Fibroblast of the aortic adventitia (primary cell): ENCODE measurements at regions not wholly inside any gene's neighbourhood (a gene's known extent, or its start where the extent isn't known, plus 50 kb on each side); places are given as distances from the start of the nearest gene placed in this dataset.

Experiments
- DNase-seq: peaks from one replicate; pipeline ENCODE4 v3.0.0-alpha.2; 2010; ENCODE audit warnings: low read depth
- H3K4me3 ChIP-seq: 2 replicates; pipeline ENCODE4 v1.5.1; 2011; ENCODE audit warnings: low read depth, mild to moderate bottlenecking, control low read depth, low read length, moderate library complexity
- TF ChIP-seq, protein P1 (sequence below): IDR thresholded peaks from 2 replicates; pipeline ENCODE4 v1.5.1; 2011; ENCODE audit warnings: mild to moderate bottlenecking, low read length, control low read depth, inconsistent platforms; ENCODE audit not compliant: insufficient read depth

GRCh38 chr3:20751296-20751695 is 565.3 kb upstream of the SGO1 start:
- TF ChIP-seq, protein P1, sequence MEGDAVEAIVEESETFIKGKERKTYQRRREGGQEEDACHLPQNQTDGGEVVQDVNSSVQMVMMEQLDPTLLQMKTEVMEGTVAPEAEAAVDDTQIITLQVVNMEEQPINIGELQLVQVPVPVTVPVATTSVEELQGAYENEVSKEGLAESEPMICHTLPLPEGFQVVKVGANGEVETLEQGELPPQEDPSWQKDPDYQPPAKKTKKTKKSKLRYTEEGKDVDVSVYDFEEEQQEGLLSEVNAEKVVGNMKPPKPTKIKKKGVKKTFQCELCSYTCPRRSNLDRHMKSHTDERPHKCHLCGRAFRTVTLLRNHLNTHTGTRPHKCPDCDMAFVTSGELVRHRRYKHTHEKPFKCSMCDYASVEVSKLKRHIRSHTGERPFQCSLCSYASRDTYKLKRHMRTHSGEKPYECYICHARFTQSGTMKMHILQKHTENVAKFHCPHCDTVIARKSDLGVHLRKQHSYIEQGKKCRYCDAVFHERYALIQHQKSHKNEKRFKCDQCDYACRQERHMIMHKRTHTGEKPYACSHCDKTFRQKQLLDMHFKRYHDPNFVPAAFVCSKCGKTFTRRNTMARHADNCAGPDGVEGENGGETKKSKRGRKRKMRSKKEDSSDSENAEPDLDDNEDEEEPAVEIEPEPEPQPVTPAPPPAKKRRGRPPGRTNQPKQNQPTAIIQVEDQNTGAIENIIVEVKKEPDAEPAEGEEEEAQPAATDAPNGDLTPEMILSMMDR: no peak
- no peak for DNase-seq
- no peak overlapping the region for H3K4me3 ChIP-seq

- peak; percentile 12 for DNase-seq
- TF ChIP-seq, protein P1: no peak
- H3K4me3 ChIP-seq: no peak overlapping the region
Observed at GRCh38 chr3:20747741-20748140, 561.7 kb upstream of the SGO1 start.

DNA sequence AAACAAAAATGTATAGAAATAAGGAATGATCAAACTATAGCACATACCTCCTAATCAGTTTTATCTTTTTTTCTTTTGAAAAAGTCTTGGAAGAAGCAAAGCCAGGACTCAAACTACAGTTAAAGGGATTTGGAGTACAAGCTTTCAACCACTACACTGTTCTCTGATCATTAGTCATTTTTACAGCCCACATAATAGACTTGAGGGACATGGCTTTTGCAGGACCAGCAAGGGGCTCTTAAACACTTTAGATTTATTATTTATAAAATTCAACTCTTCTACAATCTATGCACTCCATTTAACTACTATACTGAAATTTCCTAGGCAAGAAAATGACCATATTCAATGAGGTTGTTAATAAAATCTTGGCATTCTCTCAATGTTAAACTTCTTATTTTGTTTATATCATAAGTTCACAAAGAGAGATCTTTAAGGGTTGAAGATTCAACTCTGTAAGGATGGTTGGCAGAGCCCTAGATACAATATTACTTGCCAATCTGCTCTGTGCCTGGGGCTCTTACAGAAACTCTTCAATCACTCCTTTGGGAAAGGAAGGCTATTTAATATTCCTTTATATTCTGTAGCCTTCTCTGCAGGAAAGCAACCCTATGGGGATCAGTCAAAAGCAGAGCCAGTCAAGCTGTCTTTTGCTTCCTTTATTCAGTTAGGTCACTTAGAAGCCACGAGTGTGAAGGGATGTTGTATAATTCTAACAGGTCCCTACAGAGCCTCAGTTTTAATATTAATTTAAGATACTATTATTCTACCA is 557.7 kb upstream of the SGO1 start:
- TF ChIP-seq, protein P1: no peak
- no peak overlapping the region for H3K4me3 ChIP-seq
- no peak for DNase-seq

DNA sequence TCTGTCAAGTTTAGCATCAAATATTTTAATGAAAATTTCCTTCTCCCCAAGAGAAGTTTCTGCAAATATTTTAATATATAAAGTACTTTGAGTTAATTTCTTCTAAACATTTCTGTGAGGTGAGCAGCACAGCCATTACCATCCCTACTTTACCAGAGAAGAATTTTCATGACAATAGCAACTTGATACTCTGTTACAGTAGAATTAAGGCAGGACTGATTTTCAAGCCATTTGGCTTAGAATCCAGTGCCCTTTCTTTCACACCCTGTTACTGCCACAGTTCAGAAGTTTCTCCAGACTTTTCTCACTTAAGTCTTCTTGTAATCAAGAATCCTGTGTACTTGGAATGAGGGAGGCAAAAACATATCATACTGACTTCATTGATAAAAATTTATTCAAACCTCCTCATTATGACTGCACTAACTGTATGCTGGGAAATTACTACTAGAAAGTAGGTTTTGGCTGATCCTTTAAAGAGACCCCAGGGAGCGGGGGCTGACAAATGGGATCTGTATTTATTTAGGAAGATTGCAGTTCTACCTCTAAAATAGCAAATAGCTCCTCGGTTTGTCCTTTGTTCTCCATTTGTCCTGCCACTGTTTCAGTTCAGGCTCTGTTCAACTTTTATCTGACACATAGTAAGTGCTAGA is 557.0 kb upstream of the SGO1 start:
- H3K4me3 ChIP-seq: no peak overlapping the region
- TF ChIP-seq, protein P1: no peak

DNA sequence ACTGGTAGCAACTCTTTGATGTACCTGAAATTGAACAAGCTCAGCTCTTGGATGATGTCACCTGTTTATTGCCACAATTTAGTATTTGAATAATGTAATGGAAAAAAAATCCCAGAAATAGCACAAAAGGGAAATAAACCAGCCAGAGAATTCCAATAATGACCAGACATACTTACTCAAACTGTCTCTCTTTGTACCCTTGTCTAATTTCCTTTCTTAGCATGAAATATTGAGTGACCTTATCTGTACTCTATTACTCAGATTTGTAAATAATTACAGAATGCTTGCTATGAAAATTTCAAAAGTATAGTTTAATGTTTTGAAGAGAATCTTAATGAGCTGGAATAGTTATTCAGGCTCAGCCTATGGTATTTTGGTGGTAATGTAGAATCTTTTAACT is 555.4 kb upstream of the SGO1 start:
- H3K4me3 ChIP-seq: no peak overlapping the region
- DNase-seq: no peak
- TF ChIP-seq, protein P1: no peak

More for the DNA sequence above, 557.0 kb upstream of the SGO1 start:
- no peak for DNase-seq

GRCh38 chr3:20739814-20740213 is 553.8 kb upstream of the SGO1 start:
- DNase-seq: peak; percentile 19
- H3K4me3 ChIP-seq: no peak overlapping the region
- TF ChIP-seq, protein P1: no peak
